ENCODE measurements at regions not wholly inside any gene's neighbourhood (a gene's known extent, or its start where the extent isn't known, plus 50 kb on each side); places are given as distances from the start of the nearest gene placed in this dataset.

- ATAC-seq (no peak), FAIRE-seq (no peak), DNase-seq (ENCODE audit: extremely low read depth in 1 of 4, low spot score in 3 of 4) (no peak)
- TF ChIP-seq ESRRB (CRISPR knock-in tag; IDR thresholded peaks at IDR 0.05; ENCODE audit: borderline replicate concordance) (no peak), ZNF316 (IDR thresholded peaks at IDR 0.05) (peak; percentile 29)
- H3K36me3 ChIP-seq (ENCODE audit: control insufficient read depth, insufficient read depth, low read length): no peaks in the 10 kb centered on the region
- in situ Hi-C loops (cut with MboI): no loop called here
- no peaks in the 10 kb centered on the region for H3K9me1 ChIP-seq (ENCODE audit: control insufficient read depth, insufficient read depth, low read length)
- H3K79me2 ChIP-seq (ENCODE audit: control insufficient read depth, insufficient read depth, low read length): no peaks in the 10 kb centered on the region
- no peaks in the 10 kb centered on the region for H3K9me3 ChIP-seq (replicated peaks; ENCODE audit: control insufficient read depth, insufficient read depth, low read depth, low read length)
- intact Hi-C loops (cut with micrococcal nuclease): no loop called here
- H3K9ac ChIP-seq (ENCODE audit: insufficient read depth in 1 of 2, low read depth in 2 of 2, low read length in 2 of 2): no peak overlapping the region
- no peak overlapping the region for H3K4me3 ChIP-seq
- 38% methylated on average over 1 of the region's 1 CpG for WGBS (ENCODE audit: insufficient coverage, low coverage, missing lambda C conversion rate)
- H2AFZ ChIP-seq (ENCODE audit: low read depth, low read length): no peak overlapping the region
- CTCF ChIA-PET (ENCODE audit: low intra/inter-chr PET ratio): no interaction called here
- no peak overlapping the region for H3K27ac ChIP-seq (ENCODE audit: extremely low read depth, low read depth, low read length)
- no peak overlapping the region for H3K4me2 ChIP-seq (ENCODE audit: insufficient read depth, low read length)
- no peaks in the 10 kb centered on the region for H3K4me1 ChIP-seq (replicated peaks in 1 of 2; ENCODE audit: control insufficient read depth in 2 of 2, insufficient read depth in 2 of 2, low read length in 2 of 2)
- POLR2A ChIA-PET: no interaction called here
- no TSS peak for BruUV-seq (replicated peaks)
- no peaks in the 10 kb centered on the region for H4K20me1 ChIP-seq (replicated peaks; ENCODE audit: control insufficient read depth, insufficient read depth, low read length)
- H3K27me3 ChIP-seq (ENCODE audit: control insufficient read depth in 2 of 2, insufficient read depth in 2 of 2, low read length in 2 of 2): no peaks in the 10 kb centered on the region
These were observed 201.2 kb upstream of the HAND2 start for GRCh38 chr4:173731257-173731656.

- Histone ChIP-seq H3K9me1 (ENCODE audit: control insufficient read depth, insufficient read depth, low read length) (no peaks in the 10 kb centered on the region), H2AFZ (ENCODE audit: low read depth, low read length) (no peak overlapping the region), H3K36me3 (ENCODE audit: control insufficient read depth, insufficient read depth, low read length) (no peaks in the 10 kb centered on the region), H3K4me2 (ENCODE audit: insufficient read depth, low read length) (no peak overlapping the region), H3K4me1 (replicated peaks in 1 of 2; ENCODE audit: control insufficient read depth in 2 of 2, insufficient read depth in 2 of 2, low read length in 2 of 2) (no peaks in the 10 kb centered on the region), H3K27me3 (ENCODE audit: control insufficient read depth in 2 of 2, insufficient read depth in 2 of 2, low read length in 2 of 2) (no peaks in the 10 kb centered on the region), H3K9ac (ENCODE audit: insufficient read depth in 1 of 2, low read depth in 2 of 2, low read length in 2 of 2) (no peak overlapping the region), H3K27ac (ENCODE audit: extremely low read depth, low read depth, low read length) (no peak overlapping the region), H4K20me1 (replicated peaks; ENCODE audit: control insufficient read depth, insufficient read depth, low read length) (no peaks in the 10 kb centered on the region), H3K79me2 (ENCODE audit: control insufficient read depth, insufficient read depth, low read length) (no peaks in the 10 kb centered on the region), H3K4me3 (no peak overlapping the region), H3K9me3 (replicated peaks; ENCODE audit: control insufficient read depth, insufficient read depth, low read depth, low read length) (no peaks in the 10 kb centered on the region)
- intact Hi-C loops (cut with micrococcal nuclease) (no loop called here), in situ Hi-C loops (cut with MboI) (no loop called here)
- TF ChIP-seq RFX7 (CRISPR knock-in tag; IDR thresholded peaks at IDR 0.05): no peak
- no peak for TF ChIP-seq RERE (CRISPR knock-in tag; IDR thresholded peaks at IDR 0.05; ENCODE audit: borderline replicate concordance)
- TF ChIP-seq SP2 (IDR thresholded peaks at IDR 0.05; ENCODE audit: extremely low read depth, low read depth, low read length, poor library complexity, severe bottlenecking): no peak
- no peak for TF ChIP-seq ZNF274 (IDR thresholded peaks at IDR 0.05; ENCODE audit: borderline replicate concordance, low read depth, low read length)
- no peak for TF ChIP-seq CREB3L1 (IDR thresholded peaks at IDR 0.05; ENCODE audit: borderline replicate concordance, low read depth)
- TF ChIP-seq MAFG (tag; conservative IDR thresholded peaks at IDR 0.05): peak; percentile 50
- peak; percentile 26; the same call in 1 of the 2 replicates for TF ChIP-seq ZNF316 (IDR thresholded peaks at IDR 0.05)
- no peak for TF ChIP-seq SIX5 (IDR thresholded peaks at IDR 0.05; ENCODE audit: borderline replicate concordance in 1 of 2, insufficient read depth in 1 of 2, low read depth in 1 of 2, low read length in 2 of 2)
- ChIA-PET POLR2A (no interaction called here), CTCF (ENCODE audit: low intra/inter-chr PET ratio) (no interaction called here)
- DNase-seq (ENCODE audit: extremely low read depth in 1 of 4, low spot score in 3 of 4) (no peak), FAIRE-seq (no peak), ATAC-seq (no peak)
- no TSS peak for BruUV-seq (replicated peaks)
- WGBS (ENCODE audit: insufficient coverage, low coverage, missing lambda C conversion rate): 9% methylated on average over 1 of the region's 1 CpG
These were observed 192.0 kb upstream of the HAND2 start for GRCh38 chr4:173722075-173722474.

Data from K562 (cell line).